ENCODE measurements at regions not wholly inside any gene's neighbourhood (a gene's known extent, or its start where the extent isn't known, plus 50 kb on each side); places are given as distances from the start of the nearest gene placed in this dataset.

- no peak for DNase-seq (ENCODE audit: low spot score)
These were observed 328.9 kb downstream of the SEC23A start for GRCh38 chr14:38774162-38774561.

GRCh38 chr14:38770251-38770650 is 332.8 kb downstream of the SEC23A start:
- DNase-seq (ENCODE audit: low spot score), result no peak

- DNase-seq (ENCODE audit: low spot score), result no peak
These were observed 340.2 kb downstream of the SEC23A start for GRCh38 chr14:38762845-38763244.

- no peak for DNase-seq (ENCODE audit: low spot score)
These were observed 340.6 kb downstream of the SEC23A start for GRCh38 chr14:38762426-38762825.

- DNase-seq (ENCODE audit: low spot score), result no peak
These were observed 342.0 kb downstream of the SEC23A start for GRCh38 chr14:38761033-38761432.

- DNase-seq (ENCODE audit: low spot score), result no peak
These were observed 344.4 kb downstream of the SEC23A start for GRCh38 chr14:38758661-38759060.

GRCh38 chr14:38755036-38755435 is 348.0 kb downstream of the SEC23A start:
- no peak for DNase-seq (ENCODE audit: low spot score)

GRCh38 chr14:38752750-38753149 is 350.3 kb downstream of the SEC23A start:
- DNase-seq (ENCODE audit: low spot score), result no peak

- no peak for DNase-seq (ENCODE audit: low spot score)
These were observed 350.7 kb downstream of the SEC23A start for GRCh38 chr14:38752341-38752740.

- DNase-seq (ENCODE audit: low spot score), result no peak
These were observed 351.6 kb downstream of the SEC23A start for GRCh38 chr14:38751459-38751858.

- DNase-seq (ENCODE audit: low spot score), result no peak
These were observed 353.1 kb downstream of the SEC23A start for GRCh38 chr14:38749936-38750335.

GRCh38 chr14:38745861-38746260 is 357.2 kb downstream of the SEC23A start:
- no peak for DNase-seq (ENCODE audit: low spot score)

GRCh38 chr14:38743966-38744584 is 359.0 kb downstream of the SEC23A start:
- DNase-seq (ENCODE audit: low spot score), result no peak

GRCh38 chr14:38737686-38738407 is 365.2 kb downstream of the SEC23A start:
- DNase-seq (ENCODE audit: low spot score), result no peak

- no peak for DNase-seq (ENCODE audit: low spot score)
These were observed 368.0 kb downstream of the SEC23A start for GRCh38 chr14:38735005-38735404.

- DNase-seq (ENCODE audit: low spot score), result no peak
These were observed 371.1 kb downstream of the SEC23A start for GRCh38 chr14:38731962-38732361.

GRCh38 chr14:38730420-38730819 is 372.6 kb downstream of the SEC23A start:
- DNase-seq (ENCODE audit: low spot score), result no peak

- DNase-seq (ENCODE audit: low spot score), result no peak
These were observed 375.3 kb downstream of the SEC23A start for GRCh38 chr14:38727731-38728130.

GRCh38 chr14:38724621-38725020 is 378.4 kb downstream of the SEC23A start:
- no peak for DNase-seq (ENCODE audit: low spot score)

- DNase-seq (ENCODE audit: low spot score), result no peak
These were observed 379.1 kb downstream of the SEC23A start for GRCh38 chr14:38723959-38724358.

GRCh38 chr14:38723277-38723676 is 379.8 kb downstream of the SEC23A start:
- no peak for DNase-seq (ENCODE audit: low spot score)

- peak; percentile 94 for DNase-seq (ENCODE audit: low spot score)
These were observed 381.1 kb downstream of the SEC23A start for GRCh38 chr14:38721822-38722431.

GRCh38 chr14:38718519-38718918 is 384.5 kb downstream of the SEC23A start:
- DNase-seq (ENCODE audit: low spot score), result no peak

Measured in pons (tissue), 1 donor.